ENCODE measurements at regions not wholly inside any gene's neighbourhood (a gene's known extent, or its start where the extent isn't known, plus 50 kb on each side); places are given as distances from the start of the nearest gene placed in this dataset.

DNA sequence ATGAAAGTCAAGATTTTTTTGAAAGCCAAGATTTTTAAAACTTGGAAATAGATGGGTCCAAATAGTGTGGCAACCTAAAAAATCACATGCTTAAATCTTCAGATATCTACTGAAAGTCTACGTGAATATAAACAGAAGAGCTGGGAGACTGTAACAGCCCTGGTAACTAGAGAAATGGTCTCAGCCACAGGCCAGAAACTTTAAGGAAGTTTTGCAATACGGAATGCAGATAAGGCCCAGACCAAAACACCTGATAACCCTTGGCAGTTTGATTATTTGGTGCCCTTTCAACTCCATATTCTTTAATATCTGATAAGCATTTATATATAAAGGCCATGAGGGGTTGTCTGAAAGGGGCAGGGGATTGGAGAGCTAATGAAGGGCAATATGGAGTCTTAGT is 537.3 kb upstream of the TGFBR2 start:
- TF ChIP-seq GATA1 (IDR thresholded peaks at IDR 0.05; ENCODE audit: low read depth, low read length) (no peak), POLR2A (IDR thresholded peaks at IDR 0.05; ENCODE audit: low read length) (no peak)
- no peak for DNase-seq

DNA sequence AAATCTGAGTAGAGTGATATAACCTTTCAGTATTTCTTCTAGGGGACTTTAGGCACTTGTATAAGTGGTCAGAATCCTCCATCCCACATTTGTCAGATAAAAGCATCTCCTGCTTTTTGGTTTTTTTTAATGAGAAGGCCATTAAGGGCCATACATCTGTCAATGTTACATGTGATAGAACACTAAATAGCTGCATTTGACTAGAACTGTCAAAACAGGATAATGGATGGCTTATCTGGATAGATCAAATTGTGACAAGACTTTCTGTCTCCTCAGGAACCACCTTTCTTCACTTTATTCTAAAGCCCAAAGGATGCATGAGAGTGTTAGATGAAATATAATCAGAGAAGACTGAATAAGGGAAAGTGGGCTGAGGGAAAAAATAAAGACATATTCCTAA is 533.4 kb upstream of the TGFBR2 start:
- no peak for TF ChIP-seq POLR2A (IDR thresholded peaks at IDR 0.05; ENCODE audit: low read length)
- no peak for TF ChIP-seq GATA1 (IDR thresholded peaks at IDR 0.05; ENCODE audit: low read depth, low read length)
- no peak for DNase-seq

GRCh38 chr3:30073622-30074021 is 532.8 kb upstream of the TGFBR2 start:
- no peak for DNase-seq
- TF ChIP-seq POLR2A (IDR thresholded peaks at IDR 0.05; ENCODE audit: low read length), result no peak
- TF ChIP-seq GATA1 (IDR thresholded peaks at IDR 0.05; ENCODE audit: low read depth, low read length), result no peak

GRCh38 chr3:30075514-30075913 is 530.9 kb upstream of the TGFBR2 start:
- no peak for DNase-seq
- no peak for TF ChIP-seq POLR2A (IDR thresholded peaks at IDR 0.05; ENCODE audit: low read length)
- TF ChIP-seq GATA1 (IDR thresholded peaks at IDR 0.05; ENCODE audit: low read depth, low read length), result no peak

- DNase-seq, result no peak
- TF ChIP-seq GATA1 (IDR thresholded peaks at IDR 0.05; ENCODE audit: low read depth, low read length), result no peak
- TF ChIP-seq POLR2A (IDR thresholded peaks at IDR 0.05; ENCODE audit: low read length), result no peak
Observed at GRCh38 chr3:30076899-30077298, 529.5 kb upstream of the TGFBR2 start.

DNA sequence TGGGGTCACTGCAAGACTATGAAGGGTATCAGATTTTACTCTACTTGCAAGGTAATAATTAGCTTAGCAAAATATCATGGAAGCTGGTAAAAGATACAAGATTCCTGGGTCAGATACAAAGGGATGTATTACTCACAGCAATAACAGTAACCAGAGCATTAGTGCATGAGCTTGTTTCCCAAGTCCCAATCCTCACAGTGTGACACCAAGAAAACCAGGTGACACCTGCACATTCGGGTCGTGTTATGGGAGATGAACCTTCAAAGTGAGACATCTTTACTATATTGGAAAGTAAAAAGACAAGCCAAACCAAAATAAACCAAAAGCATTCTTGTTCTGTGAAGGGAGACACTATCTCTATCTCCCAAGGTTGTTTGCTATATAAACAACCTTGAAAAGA is 528.7 kb upstream of the TGFBR2 start:
- no peak for TF ChIP-seq POLR2A (IDR thresholded peaks at IDR 0.05; ENCODE audit: low read length)
- TF ChIP-seq GATA1 (IDR thresholded peaks at IDR 0.05; ENCODE audit: low read depth, low read length), result no peak
- no peak for DNase-seq

DNA sequence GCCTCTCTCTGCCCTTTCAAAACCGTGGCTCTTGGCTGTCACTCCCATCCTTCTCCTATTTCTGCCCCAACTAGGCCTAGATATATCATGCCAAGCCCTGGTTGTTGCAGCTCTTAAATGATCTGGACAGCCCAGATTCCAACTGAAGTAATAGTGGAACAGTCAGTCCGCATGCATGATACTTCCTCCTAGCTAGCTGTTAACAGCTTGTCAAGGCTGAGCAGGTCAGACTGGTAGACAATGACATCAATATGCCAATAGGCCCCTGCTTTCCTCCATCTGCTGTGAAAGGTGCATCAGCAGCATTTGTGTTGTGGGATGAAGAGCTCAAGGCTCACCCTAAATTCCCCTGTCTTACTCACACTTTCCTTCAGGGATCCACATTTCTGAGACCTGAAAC is 527.7 kb upstream of the TGFBR2 start:
- DNase-seq, result no peak
- TF ChIP-seq POLR2A (IDR thresholded peaks at IDR 0.05; ENCODE audit: low read length) (no peak), GATA1 (IDR thresholded peaks at IDR 0.05; ENCODE audit: low read depth, low read length) (no peak)

DNA sequence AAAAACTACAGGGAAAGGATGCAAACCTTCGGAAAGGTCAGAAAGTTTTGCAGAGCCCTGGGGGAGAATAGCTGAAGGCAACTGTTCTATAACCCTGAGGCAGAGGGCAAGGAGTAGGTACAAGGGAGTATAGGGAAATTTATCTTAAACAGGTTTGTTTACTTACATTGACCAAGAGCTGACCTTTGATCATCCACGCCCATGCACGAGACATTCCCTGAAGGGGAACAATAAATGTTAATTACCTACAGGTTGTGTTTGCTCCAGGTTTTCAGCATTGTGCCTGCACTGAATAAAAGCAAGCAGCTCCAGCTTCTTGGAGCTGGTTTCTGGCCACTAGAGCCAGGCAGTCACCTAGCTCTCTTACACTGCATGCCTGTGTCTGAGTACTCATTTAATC is 524.5 kb upstream of the TGFBR2 start:
- DNase-seq, result no peak
- TF ChIP-seq POLR2A (IDR thresholded peaks at IDR 0.05; ENCODE audit: low read length), result no peak
- no peak for TF ChIP-seq GATA1 (IDR thresholded peaks at IDR 0.05; ENCODE audit: low read depth, low read length)

DNA sequence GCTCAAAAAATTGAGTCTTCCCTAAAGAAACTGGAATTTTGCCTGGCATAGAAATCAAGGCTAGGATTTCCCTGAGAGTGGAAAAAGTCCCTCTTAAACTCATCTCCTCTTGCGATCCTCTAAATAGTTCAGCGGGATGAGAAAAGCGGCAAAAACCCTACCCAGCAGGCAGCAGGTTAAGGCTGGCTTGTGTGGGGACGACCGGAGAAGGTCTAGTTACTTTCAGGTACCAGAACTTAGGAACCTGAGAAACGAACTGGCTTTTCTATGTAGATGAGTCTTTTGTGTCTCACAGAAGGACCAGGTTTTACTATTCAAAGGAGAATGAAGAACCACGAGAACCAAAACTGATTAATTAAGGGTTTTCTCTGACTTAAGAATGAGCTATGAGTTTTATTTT is 523.7 kb upstream of the TGFBR2 start:
- TF ChIP-seq GATA1 (IDR thresholded peaks at IDR 0.05; ENCODE audit: low read depth, low read length) (no peak), POLR2A (IDR thresholded peaks at IDR 0.05; ENCODE audit: low read length) (no peak)
- no peak for DNase-seq

DNA sequence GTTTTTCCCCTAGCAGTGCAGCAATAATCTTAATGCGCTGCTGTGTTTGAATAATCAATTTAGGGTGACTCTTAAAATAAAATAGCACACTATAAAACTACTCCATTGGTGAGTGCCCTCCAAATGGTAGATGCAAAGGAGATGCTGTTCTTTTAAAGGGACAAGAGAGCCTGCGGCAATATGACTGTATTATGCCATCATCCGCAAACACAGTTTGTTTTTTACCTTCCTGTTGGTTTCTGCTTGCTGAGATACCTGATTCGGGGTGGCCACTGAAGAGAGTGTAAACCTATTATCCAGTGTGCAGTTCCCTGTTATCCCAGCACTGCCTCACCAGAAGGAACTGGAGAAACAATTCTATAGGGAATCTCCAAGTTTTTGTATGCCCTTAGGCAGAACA is 523.1 kb upstream of the TGFBR2 start:
- no peak for DNase-seq
- TF ChIP-seq GATA1 (IDR thresholded peaks at IDR 0.05; ENCODE audit: low read depth, low read length) (no peak), POLR2A (IDR thresholded peaks at IDR 0.05; ENCODE audit: low read length) (no peak)

DNA sequence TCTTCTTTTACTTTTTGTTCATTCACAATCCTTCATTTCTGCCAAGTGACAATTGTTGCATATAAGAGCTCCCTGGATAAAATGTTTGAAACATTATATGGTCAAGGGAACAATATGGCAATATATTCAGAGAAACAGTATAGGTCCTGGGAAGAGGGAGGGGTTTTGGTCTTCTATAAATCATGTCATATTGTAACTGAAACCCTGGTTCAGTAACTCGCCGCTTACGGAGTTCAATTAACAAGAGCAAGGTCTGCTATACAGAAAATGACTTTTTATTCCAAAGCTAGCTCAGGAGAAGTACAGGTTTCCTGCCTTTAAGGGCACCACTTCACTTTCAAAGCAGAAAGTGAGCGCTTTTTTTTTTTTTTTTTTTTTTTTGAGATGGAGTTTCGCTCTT is 522.1 kb upstream of the TGFBR2 start:
- DNase-seq, result no peak
- TF ChIP-seq POLR2A (IDR thresholded peaks at IDR 0.05; ENCODE audit: low read length), result no peak
- no peak for TF ChIP-seq GATA1 (IDR thresholded peaks at IDR 0.05; ENCODE audit: low read depth, low read length)

- TF ChIP-seq POLR2A (IDR thresholded peaks at IDR 0.05; ENCODE audit: low read length), result no peak
- TF ChIP-seq GATA1 (IDR thresholded peaks at IDR 0.05; ENCODE audit: low read depth, low read length), result no peak
Observed at GRCh38 chr3:30084971-30085403, 521.4 kb upstream of the TGFBR2 start.

GRCh38 chr3:30085486-30085885 is 520.9 kb upstream of the TGFBR2 start:
- TF ChIP-seq POLR2A (IDR thresholded peaks at IDR 0.05; ENCODE audit: low read length) (no peak), GATA1 (IDR thresholded peaks at IDR 0.05; ENCODE audit: low read depth, low read length) (no peak)
- DNase-seq, result no peak

More at GRCh38 chr3:30084971-30085403, 521.4 kb upstream of the TGFBR2 start:
- no peak for DNase-seq

GRCh38 chr3:30091686-30092085 is 514.7 kb upstream of the TGFBR2 start:
- TF ChIP-seq GATA1 (IDR thresholded peaks at IDR 0.05; ENCODE audit: low read depth, low read length) (no peak), POLR2A (IDR thresholded peaks at IDR 0.05; ENCODE audit: low read length) (no peak)
- no peak for DNase-seq

DNA sequence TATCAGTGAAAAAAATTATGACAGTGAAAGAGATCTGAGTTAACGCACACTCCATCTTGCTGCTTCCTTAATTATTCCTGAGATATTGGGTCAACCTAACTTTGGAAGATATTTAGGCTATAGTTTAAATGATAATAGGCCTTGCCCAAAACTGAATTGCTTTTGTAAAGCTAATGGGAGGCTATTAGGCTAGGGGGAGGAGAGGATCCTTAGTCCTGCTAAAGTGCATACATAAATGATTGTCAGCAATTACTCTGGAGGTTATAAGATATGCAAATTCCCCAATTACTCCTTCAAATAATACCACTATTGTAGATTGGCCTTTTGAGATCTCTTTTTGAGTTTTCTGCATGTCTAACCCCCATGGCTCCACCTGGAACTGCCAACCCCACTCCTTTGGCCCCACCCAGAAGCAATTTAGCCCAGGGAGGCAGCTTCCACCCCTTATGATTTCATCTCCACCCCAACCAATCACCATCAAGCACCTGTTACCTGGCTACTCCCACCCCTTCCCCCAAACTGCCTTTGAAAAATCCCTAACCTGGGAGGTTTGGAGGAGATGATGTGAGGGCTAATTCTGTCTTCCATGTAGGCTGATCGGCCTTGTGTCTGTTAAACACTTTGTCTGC is 509.3 kb upstream of the TGFBR2 start:
- DNase-seq, result no peak
- TF ChIP-seq GATA1 (IDR thresholded peaks at IDR 0.05; ENCODE audit: low read depth, low read length) (no peak), POLR2A (IDR thresholded peaks at IDR 0.05; ENCODE audit: low read length) (no peak)

GRCh38 chr3:30098243-30098642 is 508.2 kb upstream of the TGFBR2 start:
- no peak for TF ChIP-seq POLR2A (IDR thresholded peaks at IDR 0.05; ENCODE audit: low read length)
- no peak for TF ChIP-seq GATA1 (IDR thresholded peaks at IDR 0.05; ENCODE audit: low read depth, low read length)
- DNase-seq, result no peak
